Neuronal stem cell (in vitro differentiated cells): ENCODE measurements at regions not wholly inside any gene's neighbourhood (a gene's known extent, or its start where the extent isn't known, plus 50 kb on each side); places are given as distances from the start of the nearest gene placed in this dataset.
A peak's percentile ranks its signal among the peaks of the same experiment; 100 is the strongest.

ENCODE experiments used
- DNase-seq: peaks from one replicate; pipeline ENCODE4 v3.0.0-alpha.2; 2013; ENCODE audit warnings: low spot score
- H2AFZ ChIP-seq: one replicate; pipeline ENCODE4 v1.6.1; 2013; ENCODE audit warnings: mild to moderate bottlenecking, low read length, inconsistent platforms
- H2AK5ac ChIP-seq: 2 replicates; pipeline ENCODE4 v1.6.1; 2013; ENCODE audit warnings: low read depth, mild to moderate bottlenecking, inconsistent platforms, low read length, moderate library complexity, mixed read lengths
- H2BK120ac ChIP-seq: 2 replicates; pipeline ENCODE4 v1.6.1; 2013; ENCODE audit warnings: low read depth, mild to moderate bottlenecking, inconsistent platforms, low read length, moderate library complexity, mixed read lengths
- H2BK12ac ChIP-seq: one replicate; pipeline ENCODE4 v1.6.1; 2013; ENCODE audit warnings: low read length, inconsistent platforms
- H2BK15ac ChIP-seq: 2 replicates; pipeline ENCODE4 v1.6.1; 2013; ENCODE audit warnings: mild to moderate bottlenecking, low read length, inconsistent platforms, mixed read lengths
- H2BK5ac ChIP-seq: one replicate; pipeline ENCODE4 v1.6.1; 2013; ENCODE audit warnings: inconsistent platforms, mild to moderate bottlenecking, low read length, moderate library complexity
- H3K14ac ChIP-seq: one replicate; pipeline ENCODE4 v1.6.1; 2013; ENCODE audit warnings: low read length, inconsistent platforms
- H3K18ac ChIP-seq: 2 replicates; pipeline ENCODE4 v1.6.1; 2013; ENCODE audit warnings: low read length, inconsistent platforms
- H3K23ac ChIP-seq: 2 replicates; pipeline ENCODE4 v1.6.1; 2013; ENCODE audit warnings: low read depth, mild to moderate bottlenecking, mixed read lengths, low read length, inconsistent platforms; ENCODE audit not compliant: poor library complexity
- H3K27ac ChIP-seq: replicated peaks from 3 replicates; pipeline ENCODE4 v1.5.1; 2013; ENCODE audit warnings: low read length, inconsistent platforms
- H3K27me3 ChIP-seq, 3 experiments: 2 replicates each; pipeline ENCODE4 v1.6.1; 2013; ENCODE audit warnings: low read length in 3 of 3, mild to moderate bottlenecking in 2 of 3, inconsistent platforms in 1 of 3, low read depth in 1 of 3, mixed read lengths in 1 of 3, moderate library complexity in 1 of 3; ENCODE audit not compliant: control insufficient read depth in 3 of 3, insufficient read depth in 3 of 3
- H3K36me3 ChIP-seq, 2 donors: replicated peaks in 1 of 2; 2 replicates each; pipeline ENCODE4 v1.6.1; 2013; ENCODE audit warnings: low read length in 2 of 2; ENCODE audit not compliant: control insufficient read depth in 2 of 2, insufficient read depth in 2 of 2
- H3K4ac ChIP-seq: 2 replicates; pipeline ENCODE4 v1.6.1; 2013; ENCODE audit warnings: inconsistent platforms, mild to moderate bottlenecking, low read length, moderate library complexity
- H3K4me1 ChIP-seq, 2 donors: 1 replicate in 1 of 2; 2 replicates in 1 of 2; pipeline ENCODE4 v1.6.1; 2013; ENCODE audit warnings: low read length in 2 of 2, low read depth in 1 of 2; ENCODE audit not compliant: control insufficient read depth in 2 of 2, insufficient read depth in 1 of 2
- H3K4me2 ChIP-seq: one replicate; pipeline ENCODE4 v1.6.1; 2013; ENCODE audit warnings: mild to moderate bottlenecking, low read length, inconsistent platforms; ENCODE audit not compliant: insufficient read depth, poor library complexity, severe bottlenecking
- H3K4me3 ChIP-seq, 2 donors: 2 replicates each; pipeline ENCODE4 v1.5.1; 2013; ENCODE audit warnings: low read length in 2 of 2, mild to moderate bottlenecking in 2 of 2, inconsistent platforms in 1 of 2, moderate library complexity in 1 of 2
- H3K79me1 ChIP-seq: one replicate; pipeline ENCODE4 v1.6.1; 2013; ENCODE audit warnings: low read depth, mild to moderate bottlenecking, inconsistent platforms, low read length, moderate library complexity
- H3K9ac ChIP-seq: one replicate; pipeline ENCODE4 v1.6.1; 2013; ENCODE audit warnings: mild to moderate bottlenecking, low read depth, low read length, inconsistent platforms; ENCODE audit not compliant: poor library complexity
- H3K9me3 ChIP-seq, 2 donors: replicated peaks in 1 of 2; 2 replicates each; pipeline versions ENCODE3 to v1.6.1; 2013; ENCODE audit warnings: low read length in 2 of 2, mild to moderate bottlenecking in 2 of 2, inconsistent platforms in 1 of 2, low read depth in 1 of 2, mixed read lengths in 1 of 2, moderate library complexity in 1 of 2; ENCODE audit not compliant: control insufficient read depth in 2 of 2, insufficient read depth in 1 of 2
- H4K8ac ChIP-seq: one replicate; pipeline ENCODE4 v1.6.1; 2013; ENCODE audit warnings: low read depth, mild to moderate bottlenecking, inconsistent platforms, low read length, moderate library complexity
- H4K91ac ChIP-seq: one replicate; pipeline ENCODE4 v1.6.1; 2013; ENCODE audit warnings: low read length, low read depth, mild to moderate bottlenecking, inconsistent platforms; ENCODE audit not compliant: poor library complexity
- WGBS, 2 donors: extraction: QIAGEN DNeasy Blood & Tissue Kit; methylation state at CpG; one replicate each; pipeline ENCODE4 v1.1.7; 2013; ENCODE audit warnings: missing lambda C conversion rate in 2 of 2, mixed read lengths in 1 of 2; ENCODE audit not compliant: insufficient read length in 2 of 2, insufficient replicate concordance in 1 of 2; ENCODE audit errors: extremely low coverage in 2 of 2; 5-methylcytosine and 5-hydroxymethylcytosine counted together

DNA sequence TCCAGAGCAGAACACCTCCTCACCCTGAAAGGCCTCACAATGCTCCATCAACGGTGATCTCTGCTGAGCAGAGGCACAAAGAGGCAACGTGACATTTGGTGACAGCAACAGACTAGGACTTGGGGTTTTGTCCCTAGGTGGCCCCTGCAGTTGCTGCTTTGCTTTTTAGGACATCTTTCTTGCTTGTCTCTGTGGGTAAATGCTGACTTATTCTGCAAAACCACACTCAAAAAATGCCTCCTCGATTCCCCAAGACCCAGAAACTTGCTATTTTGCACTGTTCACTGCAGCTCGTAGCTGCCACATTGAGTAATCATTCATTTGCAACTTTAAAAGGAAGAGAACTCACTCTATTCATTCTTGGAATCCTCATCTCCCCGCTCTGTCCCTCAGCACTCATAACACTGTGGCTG is 209.9 kb downstream of the LY86 start:
- no peak overlapping the region for H3K27ac ChIP-seq
- H3K27me3 ChIP-seq, result no peaks in the 10 kb centered on the region
- no peak overlapping the region for H3K4ac ChIP-seq
- H2BK120ac ChIP-seq, result no peak overlapping the region
- H4K91ac ChIP-seq, result no peak overlapping the region
- H3K14ac ChIP-seq, result no peak overlapping the region
- no peaks in the 10 kb centered on the region for H3K9me3 ChIP-seq
- H4K8ac ChIP-seq, result no peak overlapping the region
- no peak overlapping the region for H3K23ac ChIP-seq
- no peak overlapping the region for H2BK12ac ChIP-seq
- WGBS, 2 donors, result no CpG with 5 or more reads among the region's 5 CpGs
- no peak overlapping the region for H3K4me2 ChIP-seq
- no peak overlapping the region for H3K4me3 ChIP-seq
- H2BK5ac ChIP-seq, result no peak overlapping the region
- DNase-seq, result no peak
- H3K79me1 ChIP-seq, result no peaks in the 10 kb centered on the region
- H3K9ac ChIP-seq, result no peak overlapping the region
- H3K18ac ChIP-seq, result no peak overlapping the region
- peaks cover 0 to 2% of the 10 kb centered on the region in 2 donors for H3K4me1 ChIP-seq
- no peaks in the 10 kb centered on the region for H3K36me3 ChIP-seq
- H2AFZ ChIP-seq, result no peak overlapping the region
- no peak overlapping the region for H2AK5ac ChIP-seq
- no peak overlapping the region for H2BK15ac ChIP-seq

DNA sequence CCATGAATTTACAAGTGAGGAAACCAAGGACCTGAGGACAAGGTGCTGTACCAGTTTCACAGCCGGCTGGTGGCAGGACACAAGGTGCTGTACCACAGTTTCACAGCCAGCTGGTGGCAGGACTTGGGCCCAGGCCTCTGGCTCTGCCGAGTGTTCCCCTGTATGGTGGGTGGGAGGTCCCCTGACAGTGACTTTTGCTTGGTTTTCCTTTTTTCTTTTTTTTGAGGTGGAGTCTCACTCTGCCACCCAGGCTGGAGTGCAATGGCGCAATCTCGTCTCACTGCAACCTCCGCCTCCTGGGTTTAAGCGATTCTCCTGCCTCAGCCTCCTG is 212.4 kb downstream of the LY86 start:
- no CpG with 5 or more reads among the region's 6 CpGs for WGBS, 2 donors
- no peak overlapping the region for H2BK5ac ChIP-seq
- H3K9me3 ChIP-seq, result no peaks in the 10 kb centered on the region
- peaks cover 0 to 4% of the 10 kb centered on the region in 2 donors for H3K4me1 ChIP-seq
- no peak overlapping the region for H3K23ac ChIP-seq
- no peak overlapping the region for H2BK120ac ChIP-seq
- no peak overlapping the region for H2BK12ac ChIP-seq
- no peaks in the 10 kb centered on the region for H3K36me3 ChIP-seq
- no peak overlapping the region for H4K91ac ChIP-seq
- no peak overlapping the region for H3K18ac ChIP-seq
- H2AK5ac ChIP-seq, result no peak overlapping the region
- H3K27me3 ChIP-seq, result no peaks in the 10 kb centered on the region
- H3K27ac ChIP-seq, result no peak overlapping the region
- no peak overlapping the region for H4K8ac ChIP-seq
- no peak overlapping the region for H3K14ac ChIP-seq
- peak overlapping the region; percentile 26 for H3K9ac ChIP-seq
- no peak overlapping the region for H2BK15ac ChIP-seq
- no peak overlapping the region for H2AFZ ChIP-seq
- no peak overlapping the region for H3K4ac ChIP-seq
- no peaks in the 10 kb centered on the region for H3K79me1 ChIP-seq
- no peak overlapping the region for H3K4me2 ChIP-seq
- no peak for DNase-seq
- H3K4me3 ChIP-seq, result no peak overlapping the region

DNA sequence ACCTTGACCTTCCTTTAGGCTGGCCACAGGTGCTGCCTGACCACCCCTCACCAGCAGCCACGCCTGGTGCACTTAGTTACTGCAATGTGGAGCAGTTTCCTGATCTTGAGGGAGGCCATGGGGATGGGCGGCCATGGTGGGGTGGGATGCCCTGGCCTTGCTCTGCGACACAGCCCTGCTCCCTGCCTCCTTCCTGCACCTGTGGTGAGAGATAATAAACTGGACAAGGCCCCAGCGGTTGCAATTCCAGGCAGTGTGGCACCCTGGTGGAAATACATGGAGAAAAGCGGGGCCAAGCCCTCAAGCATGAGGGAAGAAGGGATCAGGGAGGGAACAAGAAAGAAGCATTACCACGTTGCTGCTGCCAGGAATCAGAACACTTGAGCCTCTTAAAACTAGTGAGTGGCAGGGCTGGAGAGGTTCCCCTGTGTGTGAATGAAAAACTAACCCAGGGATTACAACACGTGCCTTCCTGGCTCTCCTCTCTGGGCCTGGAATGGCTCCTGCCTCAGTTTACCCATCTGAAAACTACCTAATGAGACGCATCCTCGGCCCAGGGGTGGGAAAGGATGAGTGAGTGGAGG is 213.2 kb downstream of the LY86 start:
- H4K8ac ChIP-seq, result no peak overlapping the region
- no CpG with 5 or more reads among the region's 9 CpGs for WGBS, 2 donors

DNA sequence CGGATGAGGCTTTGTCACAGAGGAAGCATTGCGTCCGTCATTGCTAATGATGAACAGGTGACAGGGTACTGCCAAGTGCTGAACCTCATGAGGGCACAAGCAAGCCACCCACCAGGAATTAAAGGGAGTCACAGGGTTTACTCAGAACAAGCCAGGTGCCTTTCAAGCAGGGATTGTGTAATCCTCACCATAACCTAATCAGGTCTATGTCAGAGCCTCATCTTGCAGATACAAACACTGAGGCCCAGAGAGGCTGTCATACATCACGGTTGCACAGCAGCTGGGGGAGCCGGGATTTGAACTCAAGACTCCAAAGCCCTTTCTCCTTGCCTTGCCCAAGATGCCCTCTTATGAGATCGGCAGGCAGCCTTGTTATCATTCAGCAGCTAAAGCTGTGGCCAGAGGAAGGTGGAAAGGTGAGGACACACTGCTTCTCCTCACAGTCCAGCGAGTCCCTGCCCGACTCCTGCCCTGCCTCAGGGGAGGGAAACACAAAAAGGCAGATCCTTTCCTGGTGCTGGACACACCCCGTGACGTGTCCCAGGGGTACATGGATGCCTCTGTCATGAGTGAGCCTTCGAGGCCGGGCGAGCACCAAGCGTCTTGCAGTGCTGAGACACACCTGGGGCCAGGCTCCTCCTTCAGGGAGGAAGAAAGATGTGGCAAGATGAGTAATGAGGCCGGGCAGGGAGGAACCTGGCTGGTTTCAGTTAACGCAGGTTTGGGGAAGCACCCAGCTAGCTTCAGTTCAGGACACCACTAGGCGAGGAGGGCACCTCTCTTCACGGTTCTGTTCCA is 214.9 kb downstream of the LY86 start:
- no peak overlapping the region for H3K23ac ChIP-seq
- peak overlapping the region; percentile 62 for H2BK15ac ChIP-seq
- H3K9me3 ChIP-seq, result no peaks in the 10 kb centered on the region
- peaks cover 0 to 3% of the 10 kb centered on the region in 2 donors for H3K4me1 ChIP-seq
- H3K18ac ChIP-seq, result peak overlapping the region; percentile 11
- H2AFZ ChIP-seq, result no peak overlapping the region
- no peak overlapping the region for H2AK5ac ChIP-seq
- H3K4me2 ChIP-seq, result no peak overlapping the region
- no peak overlapping the region for H3K4me3 ChIP-seq
- no peak for DNase-seq
- H2BK120ac ChIP-seq, result no peak overlapping the region
- no peak overlapping the region for H3K4ac ChIP-seq
- WGBS, 2 donors, result no CpG with 5 or more reads among the region's 18 CpGs
- no peaks in the 10 kb centered on the region for H3K79me1 ChIP-seq
- H3K9ac ChIP-seq, result no peak overlapping the region
- H3K36me3 ChIP-seq, result no peaks in the 10 kb centered on the region
- peak overlapping the region; percentile 50 for H3K14ac ChIP-seq
- no peak overlapping the region for H4K91ac ChIP-seq
- H3K27ac ChIP-seq, result no peak overlapping the region
- no peak overlapping the region for H4K8ac ChIP-seq
- no peaks in the 10 kb centered on the region for H3K27me3 ChIP-seq
- peak overlapping the region; percentile 14 for H2BK12ac ChIP-seq
- peak overlapping the region; percentile 43 for H2BK5ac ChIP-seq

More for the DNA sequence above, 213.2 kb downstream of the LY86 start:
- H3K9ac ChIP-seq, result no peak overlapping the region
- H2BK12ac ChIP-seq, result no peak overlapping the region
- no peak overlapping the region for H3K4me3 ChIP-seq
- no peak overlapping the region for H3K4me2 ChIP-seq
- no peak overlapping the region for H3K4ac ChIP-seq
- H3K27ac ChIP-seq, result no peak overlapping the region
- no peak overlapping the region for H3K23ac ChIP-seq
- no peaks in the 10 kb centered on the region for H3K79me1 ChIP-seq
- peak overlapping the region; percentile 35 for H2AK5ac ChIP-seq
- DNase-seq, result no peak
- no peaks in the 10 kb centered on the region for H3K9me3 ChIP-seq
- H2AFZ ChIP-seq, result no peak overlapping the region
- no peak overlapping the region for H2BK5ac ChIP-seq
- peak overlapping the region; percentile 9 for H2BK15ac ChIP-seq
- no peak overlapping the region for H4K91ac ChIP-seq
- peaks cover 0 to 5% of the 10 kb centered on the region in 2 donors for H3K4me1 ChIP-seq
- no peaks in the 10 kb centered on the region for H3K27me3 ChIP-seq
- no peak overlapping the region for H3K14ac ChIP-seq
- H3K18ac ChIP-seq, result peak overlapping the region; percentile 29
- H2BK120ac ChIP-seq, result no peak overlapping the region
- no peaks in the 10 kb centered on the region for H3K36me3 ChIP-seq
